HFF-Myc (cell line): ENCODE measurements at regions not wholly inside any gene's neighbourhood (a gene's known extent, or its start where the extent isn't known, plus 50 kb on each side); places are given as distances from the start of the nearest gene placed in this dataset.

Experiments used
- DNase-seq: peaks from one replicate; pipeline ENCODE4 v3.0.0-alpha.2; 2011; ENCODE audit warnings: low read depth; ENCODE audit errors: extremely low read depth
- H3K4me3 ChIP-seq: replicated peaks from 2 replicates; pipeline ENCODE4 v1.5.1; 2011; ENCODE audit warnings: low read depth, mild to moderate bottlenecking, control low read depth, low read length
- TF ChIP-seq, protein P1 (sequence below): IDR thresholded peaks from 2 replicates; pipeline ENCODE4 v1.5.1; 2012; ENCODE audit warnings: mild to moderate bottlenecking, low read depth, low read length, control low read depth; ENCODE audit errors: missing control alignments

DNA sequence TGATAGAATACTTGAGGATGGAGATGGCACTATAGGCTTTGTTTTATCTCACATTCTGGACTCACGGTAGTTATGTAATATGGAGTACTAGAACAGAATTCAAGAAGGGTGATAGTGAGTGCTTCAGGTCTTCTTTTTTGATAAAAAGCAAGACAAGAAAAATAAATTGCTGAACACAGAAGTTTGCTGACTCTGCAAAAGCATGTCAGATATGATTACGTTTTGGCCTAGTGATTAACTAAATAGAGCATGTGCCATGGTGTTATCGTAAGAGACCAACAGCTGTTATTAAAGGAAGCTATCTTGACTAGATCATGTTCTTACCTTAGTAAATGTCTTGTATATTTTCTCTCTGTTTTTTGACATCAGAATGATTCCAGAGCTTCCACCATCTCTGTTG is 436.9 kb upstream of the LCORL start:
- H3K4me3 ChIP-seq = no peak overlapping the region
- TF ChIP-seq, protein P1, sequence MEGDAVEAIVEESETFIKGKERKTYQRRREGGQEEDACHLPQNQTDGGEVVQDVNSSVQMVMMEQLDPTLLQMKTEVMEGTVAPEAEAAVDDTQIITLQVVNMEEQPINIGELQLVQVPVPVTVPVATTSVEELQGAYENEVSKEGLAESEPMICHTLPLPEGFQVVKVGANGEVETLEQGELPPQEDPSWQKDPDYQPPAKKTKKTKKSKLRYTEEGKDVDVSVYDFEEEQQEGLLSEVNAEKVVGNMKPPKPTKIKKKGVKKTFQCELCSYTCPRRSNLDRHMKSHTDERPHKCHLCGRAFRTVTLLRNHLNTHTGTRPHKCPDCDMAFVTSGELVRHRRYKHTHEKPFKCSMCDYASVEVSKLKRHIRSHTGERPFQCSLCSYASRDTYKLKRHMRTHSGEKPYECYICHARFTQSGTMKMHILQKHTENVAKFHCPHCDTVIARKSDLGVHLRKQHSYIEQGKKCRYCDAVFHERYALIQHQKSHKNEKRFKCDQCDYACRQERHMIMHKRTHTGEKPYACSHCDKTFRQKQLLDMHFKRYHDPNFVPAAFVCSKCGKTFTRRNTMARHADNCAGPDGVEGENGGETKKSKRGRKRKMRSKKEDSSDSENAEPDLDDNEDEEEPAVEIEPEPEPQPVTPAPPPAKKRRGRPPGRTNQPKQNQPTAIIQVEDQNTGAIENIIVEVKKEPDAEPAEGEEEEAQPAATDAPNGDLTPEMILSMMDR = no peak
- no peak for DNase-seq

GRCh38 chr4:18454349-18454748 is 432.8 kb upstream of the LCORL start:
- H3K4me3 ChIP-seq = no peak overlapping the region
- TF ChIP-seq, protein P1 = no peak
- no peak for DNase-seq

DNA sequence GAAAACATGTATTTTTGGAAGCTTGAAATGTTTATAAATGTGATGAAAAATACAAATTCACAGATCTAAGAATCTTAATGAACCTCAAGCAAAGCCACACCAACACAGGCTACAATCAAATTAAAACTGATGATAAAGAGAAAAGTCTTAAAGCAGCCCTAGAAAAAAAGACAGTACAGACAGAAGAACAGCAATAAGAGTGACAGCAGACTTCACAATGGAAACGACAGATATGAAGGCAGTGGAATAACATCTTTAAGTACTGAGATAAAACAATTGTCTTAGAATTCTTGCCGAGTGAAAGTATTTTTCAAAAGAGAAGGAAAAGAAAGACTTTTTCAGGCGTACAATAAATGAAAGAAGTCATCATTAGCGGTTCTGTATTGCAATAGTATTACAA is 423.6 kb upstream of the LCORL start:
- TF ChIP-seq, protein P1 = no peak
- no peak overlapping the region for H3K4me3 ChIP-seq
- DNase-seq = no peak

- DNase-seq = no peak
- TF ChIP-seq, protein P1 = no peak
- H3K4me3 ChIP-seq = no peak overlapping the region
Observed at GRCh38 chr4:18444206-18444605, 422.7 kb upstream of the LCORL start.

DNA sequence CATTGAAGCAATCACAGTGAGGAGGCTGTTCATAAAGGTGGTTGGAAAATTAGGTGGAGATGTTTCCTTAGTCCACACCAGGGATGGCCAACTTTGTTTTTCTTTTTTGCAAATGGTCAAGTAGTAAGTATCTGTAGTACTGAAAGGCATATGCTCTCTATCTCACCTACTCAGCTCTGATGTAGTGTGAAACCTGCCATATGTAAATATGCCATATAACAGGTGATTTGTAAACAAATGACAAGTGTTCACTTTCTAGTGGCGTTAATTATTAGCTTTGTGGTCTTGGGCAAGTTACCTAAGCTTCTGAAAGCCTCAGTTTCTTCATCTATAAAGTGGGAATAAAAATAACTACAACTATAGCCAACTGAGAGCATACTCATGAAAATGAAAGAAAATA is 421.4 kb upstream of the LCORL start:
- TF ChIP-seq, protein P1 = no peak
- DNase-seq = no peak
- H3K4me3 ChIP-seq = no peak overlapping the region

GRCh38 chr4:18441676-18442075 is 420.1 kb upstream of the LCORL start:
- no peak for DNase-seq
- TF ChIP-seq, protein P1 = no peak
- H3K4me3 ChIP-seq = no peak overlapping the region

GRCh38 chr4:18441203-18441590 is 419.6 kb upstream of the LCORL start:
- no peak for DNase-seq
- TF ChIP-seq, protein P1 = no peak

More at GRCh38 chr4:18441203-18441590, 419.6 kb upstream of the LCORL start:
- H3K4me3 ChIP-seq = no peak overlapping the region
